Neutrophil (primary cell): ENCODE measurements at regions not wholly inside any gene's neighbourhood (a gene's known extent, or its start where the extent isn't known, plus 50 kb on each side); places are given as distances from the start of the nearest gene placed in this dataset.

Experiments used
- H3K27ac ChIP-seq: fragments of 200-600 bp; sonication (generic); 2 replicates; pipeline ENCODE4 v1.5.1; 2016; ENCODE audit warnings: mild to moderate bottlenecking, moderate library complexity
- H3K27me3 ChIP-seq: fragments of 200-600 bp; sonication (generic); 2 replicates; pipeline ENCODE4 v1.6.0; 2016; ENCODE audit warnings: mild to moderate bottlenecking
- H3K36me3 ChIP-seq: fragments of 200-600 bp; sonication (generic); 2 replicates; pipeline ENCODE4 v1.5.1; 2017
- H3K4me1 ChIP-seq, 2 experiments: fragments of 200-600 bp in 1 of 2; sonication (generic) in 1 of 2; 1 replicate in 1 of 2; 2 replicates in 1 of 2; pipeline versions ENCODE4 v1.5.1 to v1.6.1; 2013 to 2016; ENCODE audit warnings: low read depth in 1 of 2, low read length in 1 of 2, mild to moderate bottlenecking in 1 of 2, moderate library complexity in 1 of 2; ENCODE audit not compliant: control insufficient read depth in 1 of 2, insufficient read depth in 1 of 2
- H3K4me3 ChIP-seq, 2 experiments: fragments of 200-600 bp in 1 of 2; sonication (generic) in 1 of 2; 1 replicate in 1 of 2; 2 replicates in 1 of 2; pipeline ENCODE4 v1.5.1; 2013 to 2016; ENCODE audit warnings: low read depth in 1 of 2, low read length in 1 of 2, mild to moderate bottlenecking in 1 of 2, moderate library complexity in 1 of 2
- H3K9me3 ChIP-seq: fragments of 200-600 bp; sonication (generic); 2 replicates; pipeline ENCODE4 v1.5.1; 2016
- TF ChIP-seq, protein P1 (sequence below): fragments of 200-600 bp; sonication (generic); IDR thresholded peaks from 2 replicates; pipeline ENCODE4 v1.5.1; 2016; ENCODE audit warnings: antibody characterized with exemption

DNA sequence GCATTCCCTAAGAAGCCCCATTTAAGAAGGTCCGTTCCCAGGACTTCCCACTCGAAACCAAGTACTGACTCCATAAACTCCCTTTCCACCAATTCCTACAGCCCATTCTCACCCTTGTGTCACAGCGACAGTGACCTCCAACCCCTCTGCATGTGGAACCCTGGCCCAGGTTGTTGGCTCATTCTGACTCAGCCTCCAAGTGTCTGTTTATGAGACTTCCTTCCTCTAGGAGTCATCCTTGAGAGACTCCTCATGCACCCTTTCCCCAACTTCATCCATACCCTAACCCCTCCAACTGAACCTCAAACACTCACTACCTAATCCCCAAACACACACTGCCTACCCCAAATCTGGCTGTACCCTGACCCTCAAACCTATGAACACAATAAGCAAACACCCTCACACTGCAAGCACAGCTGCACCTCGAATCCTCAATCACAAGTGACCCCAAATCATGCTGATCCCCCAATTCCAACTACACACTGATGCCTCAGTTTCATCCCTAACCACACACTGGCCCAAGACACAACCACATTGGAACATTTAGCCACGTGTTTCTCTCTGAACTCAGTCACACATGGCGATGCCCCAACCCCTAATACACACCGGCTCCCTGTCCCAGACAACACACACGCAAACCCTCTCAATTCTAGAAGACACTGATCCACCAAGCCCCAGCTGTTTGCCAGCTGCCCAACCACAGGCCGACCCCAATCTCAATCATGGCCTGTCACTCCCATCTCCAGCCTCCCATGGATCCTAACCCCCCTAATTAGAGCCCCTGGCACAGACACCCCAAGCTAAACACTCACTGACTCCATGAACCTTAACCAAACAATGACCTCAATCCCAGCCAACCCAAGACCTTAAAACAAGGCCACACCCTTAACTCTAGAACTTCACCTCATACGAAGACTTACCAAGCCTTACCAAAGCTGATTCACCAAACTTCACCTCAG is 219.6 kb downstream of the CYP26B1 start:
- TF ChIP-seq, protein P1, sequence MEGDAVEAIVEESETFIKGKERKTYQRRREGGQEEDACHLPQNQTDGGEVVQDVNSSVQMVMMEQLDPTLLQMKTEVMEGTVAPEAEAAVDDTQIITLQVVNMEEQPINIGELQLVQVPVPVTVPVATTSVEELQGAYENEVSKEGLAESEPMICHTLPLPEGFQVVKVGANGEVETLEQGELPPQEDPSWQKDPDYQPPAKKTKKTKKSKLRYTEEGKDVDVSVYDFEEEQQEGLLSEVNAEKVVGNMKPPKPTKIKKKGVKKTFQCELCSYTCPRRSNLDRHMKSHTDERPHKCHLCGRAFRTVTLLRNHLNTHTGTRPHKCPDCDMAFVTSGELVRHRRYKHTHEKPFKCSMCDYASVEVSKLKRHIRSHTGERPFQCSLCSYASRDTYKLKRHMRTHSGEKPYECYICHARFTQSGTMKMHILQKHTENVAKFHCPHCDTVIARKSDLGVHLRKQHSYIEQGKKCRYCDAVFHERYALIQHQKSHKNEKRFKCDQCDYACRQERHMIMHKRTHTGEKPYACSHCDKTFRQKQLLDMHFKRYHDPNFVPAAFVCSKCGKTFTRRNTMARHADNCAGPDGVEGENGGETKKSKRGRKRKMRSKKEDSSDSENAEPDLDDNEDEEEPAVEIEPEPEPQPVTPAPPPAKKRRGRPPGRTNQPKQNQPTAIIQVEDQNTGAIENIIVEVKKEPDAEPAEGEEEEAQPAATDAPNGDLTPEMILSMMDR: no peak
- Histone ChIP-seq H3K4me1 (no peaks in the 10 kb centered on the region), H3K4me3 (no peak overlapping the region), H3K27me3 (no peaks in the 10 kb centered on the region), H3K9me3 (no peaks in the 10 kb centered on the region), H3K27ac (no peak overlapping the region), H3K36me3 (no peaks in the 10 kb centered on the region)

DNA sequence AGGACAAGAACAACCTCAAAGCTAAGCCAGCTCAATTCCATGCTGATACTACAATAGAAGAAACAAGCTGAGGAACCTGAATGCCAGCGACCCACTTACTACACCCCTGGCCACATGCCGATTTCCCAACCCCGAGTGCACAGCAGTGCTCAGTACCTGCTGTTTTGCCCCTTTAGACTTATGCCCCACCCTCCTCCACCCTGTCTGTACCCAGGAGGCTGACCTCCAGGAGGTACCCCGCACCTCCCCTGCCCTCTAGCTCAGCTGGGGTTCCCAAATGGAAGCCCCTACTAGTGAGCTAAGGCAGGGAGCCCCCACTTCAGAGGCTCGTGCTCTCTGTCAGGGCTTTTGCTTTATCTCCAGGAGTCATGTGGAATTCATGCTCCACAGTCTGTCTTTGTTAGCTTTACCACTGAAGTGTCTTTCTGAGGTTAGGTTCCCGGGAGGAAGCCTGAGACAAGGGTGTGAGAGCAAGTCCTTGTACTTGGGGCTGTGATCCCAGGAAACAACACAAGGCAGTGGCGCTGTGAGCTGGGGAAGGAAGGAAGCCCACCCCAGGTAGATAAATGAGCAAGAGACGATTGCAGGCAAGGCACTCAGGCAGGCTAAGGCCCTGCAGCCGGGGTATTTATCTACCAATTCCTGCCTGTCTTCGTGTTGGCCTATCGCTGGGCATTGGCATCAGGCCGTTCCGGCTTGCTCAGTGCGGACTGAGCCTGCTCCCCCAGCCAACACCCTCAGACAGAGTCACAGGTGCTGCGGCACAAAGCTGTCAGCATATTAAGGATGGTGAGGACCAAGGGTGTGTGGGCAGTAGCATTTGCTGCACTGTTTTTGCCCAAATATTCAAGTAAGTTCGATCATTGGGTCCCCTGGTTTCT is 220.5 kb downstream of the CYP26B1 start:
- Histone ChIP-seq H3K4me3 (no peak overlapping the region), H3K9me3 (no peaks in the 10 kb centered on the region), H3K27ac (no peak overlapping the region), H3K4me1 (no peaks in the 10 kb centered on the region), H3K27me3 (no peaks in the 10 kb centered on the region), H3K36me3 (no peaks in the 10 kb centered on the region)
- TF ChIP-seq, protein P1: no peak

DNA sequence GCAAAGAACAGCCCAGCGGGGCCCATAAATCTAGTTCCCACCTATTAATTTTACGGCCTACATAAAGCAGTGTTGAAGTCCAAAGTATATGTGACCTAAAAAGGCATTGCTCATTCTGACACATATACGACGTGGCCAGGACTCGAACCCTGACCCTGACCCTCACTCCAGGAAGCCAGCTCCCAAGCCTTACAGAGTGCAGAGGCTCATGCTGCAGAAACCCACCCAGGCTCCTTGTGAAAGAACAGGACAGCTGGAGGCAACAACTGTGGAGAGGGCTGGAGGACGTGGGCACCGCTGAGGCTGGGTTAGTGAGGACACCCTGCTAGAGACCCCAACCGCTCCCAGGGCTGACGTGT is 221.6 kb downstream of the CYP26B1 start:
- Histone ChIP-seq H3K36me3 (no peaks in the 10 kb centered on the region), H3K9me3 (no peaks in the 10 kb centered on the region), H3K4me3 (no peak overlapping the region), H3K4me1 (no peaks in the 10 kb centered on the region), H3K27me3 (no peaks in the 10 kb centered on the region), H3K27ac (no peak overlapping the region)
- TF ChIP-seq, protein P1: no peak

DNA sequence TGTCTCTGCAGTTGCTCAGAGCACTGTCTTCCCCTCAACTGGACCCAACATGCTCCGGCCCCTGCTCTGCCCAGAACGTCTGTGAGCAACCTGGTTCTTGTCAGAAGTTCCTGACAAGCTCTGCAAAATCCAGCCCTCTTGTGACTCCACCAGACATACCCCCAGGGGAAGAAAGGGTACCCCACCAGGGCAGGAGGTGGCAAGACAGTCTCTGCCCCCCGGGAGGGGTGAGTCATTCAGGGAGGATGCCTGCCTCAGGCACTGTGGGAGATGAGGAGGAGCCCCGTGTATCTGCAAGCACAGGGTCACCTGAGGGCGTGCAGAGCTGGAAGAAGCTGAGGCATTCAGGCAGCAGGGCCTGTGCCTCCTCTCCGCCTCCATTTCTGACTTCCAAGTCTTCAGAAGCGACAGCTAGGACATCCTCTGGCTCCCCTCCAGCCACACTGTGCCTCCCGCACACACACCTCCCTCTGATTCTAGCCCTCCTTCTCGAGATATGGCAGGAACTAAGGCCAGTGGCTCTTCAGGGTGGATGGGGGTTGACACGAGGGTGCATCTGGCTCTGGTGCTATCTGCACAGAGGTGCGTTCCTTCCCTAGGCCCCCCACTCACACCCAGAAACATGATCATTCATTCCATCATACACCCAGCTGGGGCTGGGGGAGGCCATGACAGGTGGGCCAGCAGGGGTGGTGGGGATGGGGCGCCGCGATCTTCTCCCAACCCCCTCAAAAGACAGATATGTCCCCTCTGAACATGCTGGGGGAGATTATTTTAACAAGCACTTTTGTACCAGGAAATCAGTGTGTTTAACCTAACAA is 222.2 kb downstream of the CYP26B1 start:
- Histone ChIP-seq H3K27me3 (no peaks in the 10 kb centered on the region), H3K4me1 (no peaks in the 10 kb centered on the region), H3K36me3 (no peaks in the 10 kb centered on the region), H3K4me3 (no peak overlapping the region), H3K9me3 (no peaks in the 10 kb centered on the region), H3K27ac (no peak overlapping the region)
- TF ChIP-seq, protein P1: no peak

DNA sequence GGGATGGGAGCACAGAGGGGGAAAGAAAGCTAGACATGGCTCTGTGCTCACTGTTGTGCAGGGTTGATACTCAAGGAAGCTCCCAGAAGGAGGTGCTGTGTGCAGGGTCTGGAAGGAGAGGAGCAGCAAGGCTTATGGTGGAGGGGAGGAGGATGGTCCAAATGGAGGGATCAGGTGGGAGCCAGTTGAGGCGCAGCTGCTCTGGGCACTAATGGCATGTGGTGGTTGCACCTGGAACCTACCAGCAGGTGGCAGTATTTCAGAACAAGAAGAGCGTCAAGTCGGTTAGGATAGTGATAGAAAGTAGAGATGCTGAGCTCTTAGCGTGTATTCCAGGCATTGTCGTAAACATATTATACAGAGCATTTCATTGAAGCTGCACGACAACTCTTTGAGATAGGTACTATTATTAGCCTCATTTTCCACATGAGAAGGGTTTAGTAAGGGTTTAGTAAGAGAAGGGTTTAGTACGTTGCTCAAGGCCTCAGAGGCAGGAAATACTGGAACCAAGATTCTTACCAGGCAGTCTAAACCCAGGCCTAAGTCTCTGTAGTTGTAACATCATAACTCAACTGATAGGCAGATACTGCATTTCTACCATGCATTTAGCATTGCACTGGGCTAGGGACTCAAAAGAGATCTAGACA is 223.7 kb downstream of the CYP26B1 start:
- TF ChIP-seq, protein P1: peak; percentile 53
- H3K27me3 ChIP-seq: no peaks in the 10 kb centered on the region
- H3K9me3 ChIP-seq: no peaks in the 10 kb centered on the region

More for the DNA sequence above, 223.7 kb downstream of the CYP26B1 start:
- no peak overlapping the region for H3K27ac ChIP-seq
- H3K4me3 ChIP-seq: no peak overlapping the region
- H3K4me1 ChIP-seq: no peaks in the 10 kb centered on the region
- no peaks in the 10 kb centered on the region for H3K36me3 ChIP-seq
